ENCODE measurements at regions not wholly inside any gene's neighbourhood (a gene's known extent, or its start where the extent isn't known, plus 50 kb on each side); places are given as distances from the start of the nearest gene placed in this dataset.

DNA sequence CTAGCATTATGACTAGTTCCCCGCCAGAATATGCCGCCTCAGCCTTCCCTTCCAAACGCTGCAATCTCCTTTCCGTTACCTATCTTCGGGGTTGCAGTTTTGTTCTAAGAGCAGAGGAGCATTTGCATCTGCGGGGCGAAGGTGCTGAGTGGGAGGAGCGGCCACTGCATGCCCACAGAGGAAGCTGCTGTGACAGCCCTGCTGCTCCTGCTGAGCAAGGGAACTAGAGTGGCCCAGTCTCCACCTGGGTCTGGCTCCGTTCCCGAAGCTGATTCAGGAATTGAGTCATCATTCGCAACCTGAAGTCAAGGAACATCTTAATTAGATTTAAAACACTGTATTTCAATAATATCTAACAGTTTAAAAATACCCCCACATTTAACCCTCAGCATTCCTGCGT, 98.2 kb upstream of the TJP1 start:
- DNase-seq (ENCODE audit: low read depth, low spot score), result no peak
- TF ChIP-seq, protein P1, sequence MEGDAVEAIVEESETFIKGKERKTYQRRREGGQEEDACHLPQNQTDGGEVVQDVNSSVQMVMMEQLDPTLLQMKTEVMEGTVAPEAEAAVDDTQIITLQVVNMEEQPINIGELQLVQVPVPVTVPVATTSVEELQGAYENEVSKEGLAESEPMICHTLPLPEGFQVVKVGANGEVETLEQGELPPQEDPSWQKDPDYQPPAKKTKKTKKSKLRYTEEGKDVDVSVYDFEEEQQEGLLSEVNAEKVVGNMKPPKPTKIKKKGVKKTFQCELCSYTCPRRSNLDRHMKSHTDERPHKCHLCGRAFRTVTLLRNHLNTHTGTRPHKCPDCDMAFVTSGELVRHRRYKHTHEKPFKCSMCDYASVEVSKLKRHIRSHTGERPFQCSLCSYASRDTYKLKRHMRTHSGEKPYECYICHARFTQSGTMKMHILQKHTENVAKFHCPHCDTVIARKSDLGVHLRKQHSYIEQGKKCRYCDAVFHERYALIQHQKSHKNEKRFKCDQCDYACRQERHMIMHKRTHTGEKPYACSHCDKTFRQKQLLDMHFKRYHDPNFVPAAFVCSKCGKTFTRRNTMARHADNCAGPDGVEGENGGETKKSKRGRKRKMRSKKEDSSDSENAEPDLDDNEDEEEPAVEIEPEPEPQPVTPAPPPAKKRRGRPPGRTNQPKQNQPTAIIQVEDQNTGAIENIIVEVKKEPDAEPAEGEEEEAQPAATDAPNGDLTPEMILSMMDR (IDR thresholded peaks at IDR 0.05; ENCODE audit: low read depth, low read length), result no peak
- POLR2A ChIA-PET, result interaction anchor here (1.0 kb wide), 1 partner anchor 31 kb away, joined by 3 read pairs; no protein-coding TSS in a partner anchor

GRCh38 chr15:29919380-29919881, 97.2 kb upstream of the TJP1 start:
- TF ChIP-seq, protein P1 (IDR thresholded peaks at IDR 0.05; ENCODE audit: low read depth, low read length), result no peak
- no peaks in the 10 kb centered on the region for H3K27me3 ChIP-seq (ENCODE audit: control insufficient read depth, insufficient read depth, low read length)
- H3K27ac ChIP-seq (ENCODE audit: low read depth, low read length), result no peak overlapping the region
- CTCF ChIA-PET, result no interaction called here
- no peak overlapping the region for H3K4me3 ChIP-seq (ENCODE audit: low read depth, low read length)
- no peaks in the 10 kb centered on the region for H3K9me3 ChIP-seq (ENCODE audit: control insufficient read depth, insufficient read depth, low read length)
- DNase-seq (ENCODE audit: low read depth, low spot score), result no peak
- POLR2A ChIA-PET, result no interaction called here

More for the DNA sequence above, 98.2 kb upstream of the TJP1 start:
- CTCF ChIA-PET, result no interaction called here
- Histone ChIP-seq H3K4me3 (ENCODE audit: low read depth, low read length) (no peak overlapping the region), H3K27ac (ENCODE audit: low read depth, low read length) (no peak overlapping the region), H3K9me3 (ENCODE audit: control insufficient read depth, insufficient read depth, low read length) (no peaks in the 10 kb centered on the region), H3K27me3 (ENCODE audit: control insufficient read depth, insufficient read depth, low read length) (no peaks in the 10 kb centered on the region)

- POLR2A ChIA-PET, result interaction anchor here (1.1 to 1.4 kb wide), 2 partner anchors 95 to 96 kb away, joined by 3 to 4 read pairs; partner anchors contain the start of gene TJP1
- no peak overlapping the region for H3K4me3 ChIP-seq (ENCODE audit: low read depth, low read length)
- no peak overlapping the region for H3K27ac ChIP-seq (ENCODE audit: low read depth, low read length)
- DNase-seq (ENCODE audit: low read depth, low spot score), result peak; percentile 41
- H3K9me3 ChIP-seq (ENCODE audit: control insufficient read depth, insufficient read depth, low read length), result no peaks in the 10 kb centered on the region
- TF ChIP-seq, protein P1 (IDR thresholded peaks at IDR 0.05; ENCODE audit: low read depth, low read length), result no peak
- no peaks in the 10 kb centered on the region for H3K27me3 ChIP-seq (ENCODE audit: control insufficient read depth, insufficient read depth, low read length)
- CTCF ChIA-PET, result interaction anchor here (0.7 to 3.2 kb wide), 2 partner anchors 8 to 158 kb away, joined by 4 to 27 read pairs; no protein-coding TSS in a partner anchor
These were observed 95.6 kb upstream of the TJP1 start for GRCh38 chr15:29917600-29918597.

- no peak for DNase-seq (ENCODE audit: low read depth, low spot score)
- H3K27ac ChIP-seq (ENCODE audit: low read depth, low read length), result no peak overlapping the region
- ChIA-PET POLR2A (no interaction called here), CTCF (interaction anchor here (1.0 to 2.4 kb wide), 2 partner anchors 11 to 168 kb away, joined by 3 to 18 read pairs; no protein-coding TSS in a partner anchor)
- peaks cover 7% of the 10 kb centered on the region; the same call in 1 of the 2 replicates for H3K9me3 ChIP-seq (ENCODE audit: control insufficient read depth, insufficient read depth, low read length)
- no peak overlapping the region for H3K4me3 ChIP-seq (ENCODE audit: low read depth, low read length)
- H3K27me3 ChIP-seq (ENCODE audit: control insufficient read depth, insufficient read depth, low read length), result no peaks in the 10 kb centered on the region
- TF ChIP-seq, protein P1 (IDR thresholded peaks at IDR 0.05; ENCODE audit: low read depth, low read length), result no peak
These were observed 92.3 kb upstream of the TJP1 start for GRCh38 chr15:29914511-29914926.

Measured in AG04450 (cell line).